IMR-90 (cell line): ENCODE measurements at regions not wholly inside any gene's neighbourhood (a gene's known extent, or its start where the extent isn't known, plus 50 kb on each side); places are given as distances from the start of the nearest gene placed in this dataset.

Experiments used
- ATAC-seq: fragments of 200-7000 bp; cut with Tn5 transposase; 2 replicates; pipeline ENCODE4 v1.9.1; 2020; ENCODE audit warnings: low read depth, mild to moderate bottlenecking, moderate library complexity
- BruUV-seq: library from RNA; stranded (reverse); fragments of 400-500 nt; replicated peaks from 2 replicates; lab custom pipeline; 2021; lab: Mats Ljungman, UMichigan
- CTCF ChIA-PET: fragments of 300-600 bp; formaldehyde crosslinking; extraction: SDS; loops from one replicate; lab custom pipeline; 2021; ENCODE audit warnings: antibody characterized with exemption; lab: Yijun Ruan, JAX
- POLR2A ChIA-PET: fragments of 300-600 bp; sonication (Branson Sonifier 250); formaldehyde crosslinking; loops from one replicate; lab custom pipeline; 2022; ENCODE audit warnings: antibody characterized with exemption; ENCODE audit not compliant: unreplicated experiment; lab: Charles Lee
- DNase-seq: peaks from one replicate; pipeline ENCODE4 v3.0.0; 2013
- H2AFZ ChIP-seq: replicated peaks from 2 replicates; pipeline ENCODE3; 2013; ENCODE audit warnings: low read length, mild to moderate bottlenecking; ENCODE audit not compliant: poor library complexity
- H2AK5ac ChIP-seq: 2 replicates; pipeline ENCODE4 v1.6.1; 2013; ENCODE audit warnings: low read depth, low read length, inconsistent platforms
- H2AK9ac ChIP-seq: replicated peaks from 2 replicates; pipeline ENCODE3; 2013; ENCODE audit warnings: mild to moderate bottlenecking, low read depth, low read length, moderate library complexity; ENCODE audit not compliant: poor library complexity
- H2BK120ac ChIP-seq: 2 replicates; pipeline ENCODE4 v1.6.1; 2013; ENCODE audit warnings: low read depth, low read length, inconsistent platforms
- H2BK15ac ChIP-seq: 3 replicates; pipeline ENCODE4 v1.6.1; 2013; ENCODE audit warnings: low read depth, low read length, inconsistent platforms
- H2BK20ac ChIP-seq: 2 replicates; pipeline ENCODE4 v1.6.1; 2013; ENCODE audit warnings: low read depth, mild to moderate bottlenecking, inconsistent platforms, low read length, moderate library complexity
- H2BK5ac ChIP-seq: 2 replicates; pipeline ENCODE4 v1.6.1; 2013; ENCODE audit warnings: mild to moderate bottlenecking, low read depth, low read length, inconsistent platforms; ENCODE audit not compliant: poor library complexity, severe bottlenecking
- H3K14ac ChIP-seq: replicated peaks from 2 replicates; pipeline ENCODE4 v1.6.1; 2013; ENCODE audit warnings: low read depth, low read length, inconsistent platforms
- H3K18ac ChIP-seq: 2 replicates; pipeline ENCODE4 v1.6.1; 2013; ENCODE audit warnings: low read depth, low read length, control low read depth
- H3K23ac ChIP-seq: 2 replicates; pipeline ENCODE4 v1.6.1; 2013; ENCODE audit warnings: low read depth, low read length, inconsistent platforms
- H3K27ac ChIP-seq: 2 replicates; pipeline ENCODE4 v1.5.1; 2013; ENCODE audit warnings: mild to moderate bottlenecking, control low read depth, low read length; ENCODE audit not compliant: insufficient read depth
- H3K27me3 ChIP-seq: 2 replicates; pipeline ENCODE4 v1.6.1; 2013; ENCODE audit warnings: low read length; ENCODE audit not compliant: control insufficient read depth, insufficient read depth
- H3K36me3 ChIP-seq: 2 replicates; pipeline ENCODE4 v1.6.1; 2013; ENCODE audit warnings: low read length, mixed read lengths; ENCODE audit not compliant: control insufficient read depth, insufficient read depth
- H3K4ac ChIP-seq: 2 replicates; pipeline ENCODE4 v1.6.1; 2013; ENCODE audit warnings: low read depth, low read length, inconsistent platforms
- H3K4me1 ChIP-seq: 2 replicates; pipeline ENCODE4 v1.6.1; 2013; ENCODE audit warnings: low read length, mixed read lengths; ENCODE audit not compliant: control insufficient read depth, insufficient read depth
- H3K4me2 ChIP-seq: 2 replicates; pipeline ENCODE4 v1.6.1; 2013; ENCODE audit warnings: low read depth, mild to moderate bottlenecking, control low read depth, low read length, moderate library complexity
- H3K4me3 ChIP-seq: 2 replicates; pipeline ENCODE4 v1.5.1; 2013; ENCODE audit warnings: low read depth, mild to moderate bottlenecking, control low read depth, low read length, moderate library complexity; ENCODE audit not compliant: insufficient read depth
- H3K56ac ChIP-seq: 2 replicates; pipeline ENCODE4 v1.6.1; 2013; ENCODE audit warnings: low read length, inconsistent platforms; ENCODE audit not compliant: insufficient read depth; ENCODE audit errors: extremely low read depth
- H3K79me1 ChIP-seq, 2 experiments: 2 replicates each; pipeline ENCODE4 v1.6.1; 2013; ENCODE audit warnings: low read length in 2 of 2, inconsistent platforms in 1 of 2, low read depth in 1 of 2
- H3K9ac ChIP-seq: 2 replicates; pipeline ENCODE4 v1.6.1; 2013; ENCODE audit warnings: low read depth, low read length, control low read depth
- H3K9me1 ChIP-seq: 2 replicates; pipeline ENCODE4 v1.6.1; 2013; ENCODE audit warnings: low read length, inconsistent platforms; ENCODE audit not compliant: insufficient read depth
- H3K9me3 ChIP-seq: 2 replicates; pipeline ENCODE4 v1.6.1; 2013; ENCODE audit warnings: low read length; ENCODE audit not compliant: control insufficient read depth, insufficient read depth
- H4K20me1 ChIP-seq: 2 replicates; pipeline ENCODE4 v1.6.1; 2013; ENCODE audit warnings: low read length, inconsistent platforms; ENCODE audit not compliant: insufficient read depth
- H4K5ac ChIP-seq: 2 replicates; pipeline ENCODE4 v1.6.1; 2013; ENCODE audit warnings: mild to moderate bottlenecking, low read depth, low read length, control low read depth
- H4K8ac ChIP-seq, 2 experiments: 2 replicates each; pipeline ENCODE4 v1.6.1; 2013; ENCODE audit warnings: low read depth in 2 of 2, low read length in 2 of 2, control low read depth in 1 of 2, inconsistent platforms in 1 of 2
- H4K91ac ChIP-seq: 2 replicates; pipeline ENCODE4 v1.6.1; 2013; ENCODE audit warnings: low read depth, low read length, inconsistent platforms; ENCODE audit not compliant: insufficient read depth
- CEBPB ChIP-seq: IDR thresholded peaks from 2 replicates; pipeline ENCODE4 v1.6.1; 2012; ENCODE audit warnings: low read depth, low read length, improper control_type of control experiment
- CHD1 ChIP-seq: IDR thresholded peaks from 2 replicates; pipeline ENCODE4 v1.6.1; 2012; ENCODE audit warnings: low read depth, low read length, improper control_type of control experiment
- FOS ChIP-seq: fragments of 150-350 bp; IDR thresholded peaks from 2 replicates; pipeline ENCODE4 v1.6.1; 2016; ENCODE audit warnings: low read depth, low read length
- MAFK ChIP-seq: IDR thresholded peaks from 2 replicates; pipeline ENCODE4 v1.6.1; 2012; ENCODE audit warnings: low read depth, low read length, improper control_type of control experiment
- MAZ ChIP-seq: IDR thresholded peaks from 2 replicates; pipeline ENCODE4 v1.6.1; 2012; ENCODE audit warnings: low read depth, mild to moderate bottlenecking, low read length, improper control_type of control experiment, moderate library complexity, borderline replicate concordance
- MXI1 ChIP-seq: IDR thresholded peaks from 2 replicates; pipeline ENCODE4 v1.6.1; 2012; ENCODE audit warnings: low read depth, mild to moderate bottlenecking, low read length, moderate library complexity, borderline replicate concordance
- NFE2L2 ChIP-seq: fragments of 150-350 bp; IDR thresholded peaks from 2 replicates; pipeline ENCODE4 v1.6.1; 2016; ENCODE audit warnings: low read depth, mild to moderate bottlenecking, low read length
- POLR2A ChIP-seq: IDR thresholded peaks from 2 replicates; pipeline ENCODE4 v1.6.1; 2012; ENCODE audit warnings: mild to moderate bottlenecking, low read depth, low read length
- RCOR1 ChIP-seq: IDR thresholded peaks from 2 replicates; pipeline ENCODE4 v1.6.1; 2012; ENCODE audit warnings: mild to moderate bottlenecking, low read length, improper control_type of control experiment; ENCODE audit not compliant: insufficient replicate concordance
- RFX5 ChIP-seq: IDR thresholded peaks from 2 replicates; pipeline ENCODE4 v1.8.0; 2012; ENCODE audit warnings: low read depth, mild to moderate bottlenecking, low read length, moderate library complexity
- SMC3 ChIP-seq: fragments of 150-350 bp; IDR thresholded peaks from 2 replicates; pipeline ENCODE4 v1.6.1; 2016; ENCODE audit warnings: low read depth, mild to moderate bottlenecking, antibody characterized with exemption, low read length, moderate library complexity
- WGBS, 2 experiments: methylation state at CpG; one replicate each; pipeline versions ENCODE4 v1.1.5 to v1.1.7; 2013; ENCODE audit warnings: missing lambda C conversion rate in 2 of 2; ENCODE audit not compliant: insufficient read length in 1 of 2; ENCODE audit errors: extremely low coverage in 2 of 2; 5-methylcytosine and 5-hydroxymethylcytosine counted together
- dilution Hi-C: fragments of 300-500 bp; cut with HindIII; formaldehyde crosslinking; loops from one replicate; pipeline ENCODE4 v1.14.3; 2018; ENCODE audit warnings: low sequenced_read_pairs; ENCODE audit not compliant: unreplicated experiment
- in situ Hi-C: fragments of 300-500 bp; cut with MboI; formaldehyde crosslinking; loops from 3 replicates; pipeline ENCODE4 v1.14.3; 2019; ENCODE audit warnings: low sequenced_read_pairs, inconsistent platforms, mixed read lengths
- intact Hi-C: fragments of 100-400 bp; cut with micrococcal nuclease; formaldehyde crosslinking; loops from 2 replicates; pipeline ENCODE4 v1.10.0; 2022
- TF ChIP-seq, protein P1 (sequence below): conservative IDR thresholded peaks from 2 replicates; pipeline ENCODE4 v1.5.1; 2012; ENCODE audit warnings: mild to moderate bottlenecking, low read depth, low read length, improper control_type of control experiment
- TF ChIP-seq, protein P2 (sequence below): fragments of 150-350 bp; IDR thresholded peaks from 2 replicates; pipeline ENCODE4 v1.6.1; 2016; ENCODE audit warnings: low read depth, mild to moderate bottlenecking, low read length, moderate library complexity, borderline replicate concordance

DNA sequence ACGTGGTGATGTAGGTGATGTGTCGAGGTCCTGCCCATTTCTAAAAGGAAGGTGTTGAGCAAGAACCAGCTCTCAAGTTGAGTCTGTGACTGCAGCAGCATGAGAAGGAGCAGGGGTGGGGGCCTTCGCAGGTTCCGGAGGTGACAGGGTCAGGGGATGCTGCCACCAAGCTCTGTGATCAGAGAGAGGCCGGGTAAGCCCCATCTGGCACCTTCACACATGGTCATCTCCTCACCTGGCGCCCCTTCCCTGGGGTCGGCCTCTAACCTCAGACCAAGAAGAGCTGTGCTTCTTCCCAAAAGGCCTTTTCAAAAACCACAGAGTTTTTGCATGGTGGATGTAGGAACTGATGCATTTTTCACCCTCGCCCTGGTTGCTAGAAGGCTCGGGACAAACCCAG is 137.6 kb downstream of the CPZ start:
- Histone ChIP-seq H3K9me1 (no peaks in the 10 kb centered on the region), H2AK5ac (no peak overlapping the region), H3K4me3 (no peak overlapping the region), H4K91ac (no peak overlapping the region), H2BK15ac (no peak overlapping the region), H2BK5ac (no peak overlapping the region), H3K18ac (no peak overlapping the region), H3K27me3 (no peaks in the 10 kb centered on the region), H4K20me1 (no peaks in the 10 kb centered on the region), H3K23ac (no peak overlapping the region), H3K4me1 (no peaks in the 10 kb centered on the region), H2AFZ (no peak overlapping the region), H4K8ac (no peak overlapping the region), H3K27ac (no peak overlapping the region), H3K14ac (no peak overlapping the region), H3K79me1 (no peaks in the 10 kb centered on the region), H2BK20ac (no peak overlapping the region), H3K4ac (no peak overlapping the region), H4K5ac (no peak overlapping the region), H2BK120ac (no peak overlapping the region), H3K9ac (no peak overlapping the region), H3K4me2 (no peak overlapping the region), H3K36me3 (no peaks in the 10 kb centered on the region), H3K56ac (no peak overlapping the region), H3K9me3 (peaks cover 4% of the 10 kb centered on the region; the same call in 1 of the 2 replicates), H2AK9ac (no peak overlapping the region)
- no peak for DNase-seq
- dilution Hi-C loops, result no loop called here
- no TSS peak for BruUV-seq
- TF ChIP-seq MAFK, result no peak
- TF ChIP-seq POLR2A, result no peak
- no peak for TF ChIP-seq MXI1
- no peak for TF ChIP-seq MAZ
- TF ChIP-seq SMC3, result no peak
- no peak for TF ChIP-seq CHD1
- no peak for TF ChIP-seq FOS
- no peak for TF ChIP-seq RFX5
- TF ChIP-seq NFE2L2, result no peak
- no peak for TF ChIP-seq CEBPB
- TF ChIP-seq, protein P1, sequence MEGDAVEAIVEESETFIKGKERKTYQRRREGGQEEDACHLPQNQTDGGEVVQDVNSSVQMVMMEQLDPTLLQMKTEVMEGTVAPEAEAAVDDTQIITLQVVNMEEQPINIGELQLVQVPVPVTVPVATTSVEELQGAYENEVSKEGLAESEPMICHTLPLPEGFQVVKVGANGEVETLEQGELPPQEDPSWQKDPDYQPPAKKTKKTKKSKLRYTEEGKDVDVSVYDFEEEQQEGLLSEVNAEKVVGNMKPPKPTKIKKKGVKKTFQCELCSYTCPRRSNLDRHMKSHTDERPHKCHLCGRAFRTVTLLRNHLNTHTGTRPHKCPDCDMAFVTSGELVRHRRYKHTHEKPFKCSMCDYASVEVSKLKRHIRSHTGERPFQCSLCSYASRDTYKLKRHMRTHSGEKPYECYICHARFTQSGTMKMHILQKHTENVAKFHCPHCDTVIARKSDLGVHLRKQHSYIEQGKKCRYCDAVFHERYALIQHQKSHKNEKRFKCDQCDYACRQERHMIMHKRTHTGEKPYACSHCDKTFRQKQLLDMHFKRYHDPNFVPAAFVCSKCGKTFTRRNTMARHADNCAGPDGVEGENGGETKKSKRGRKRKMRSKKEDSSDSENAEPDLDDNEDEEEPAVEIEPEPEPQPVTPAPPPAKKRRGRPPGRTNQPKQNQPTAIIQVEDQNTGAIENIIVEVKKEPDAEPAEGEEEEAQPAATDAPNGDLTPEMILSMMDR, result no peak
- TF ChIP-seq, protein P2, sequence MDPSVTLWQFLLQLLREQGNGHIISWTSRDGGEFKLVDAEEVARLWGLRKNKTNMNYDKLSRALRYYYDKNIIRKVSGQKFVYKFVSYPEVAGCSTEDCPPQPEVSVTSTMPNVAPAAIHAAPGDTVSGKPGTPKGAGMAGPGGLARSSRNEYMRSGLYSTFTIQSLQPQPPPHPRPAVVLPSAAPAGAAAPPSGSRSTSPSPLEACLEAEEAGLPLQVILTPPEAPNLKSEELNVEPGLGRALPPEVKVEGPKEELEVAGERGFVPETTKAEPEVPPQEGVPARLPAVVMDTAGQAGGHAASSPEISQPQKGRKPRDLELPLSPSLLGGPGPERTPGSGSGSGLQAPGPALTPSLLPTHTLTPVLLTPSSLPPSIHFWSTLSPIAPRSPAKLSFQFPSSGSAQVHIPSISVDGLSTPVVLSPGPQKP, result no peak
- TF ChIP-seq RCOR1, result no peak
- intact Hi-C loops, result no loop called here
- CTCF ChIA-PET, result no interaction called here
- no peak for ATAC-seq
- no CpG with 5 or more reads among the region's 9 CpGs for WGBS, 2 experiments
- POLR2A ChIA-PET, result no interaction called here
- in situ Hi-C loops, result no loop called here
